Neural cell (in vitro differentiated cells): ENCODE measurements at regions not wholly inside any gene's neighbourhood (a gene's known extent, or its start where the extent isn't known, plus 50 kb on each side); places are given as distances from the start of the nearest gene placed in this dataset.

Source experiments
- CTCF ChIP-seq: fragments of 450-650 bp; IDR thresholded peaks from 2 replicates; pipeline ENCODE4 v1.5.1; 2014; ENCODE audit warnings: antibody characterized with exemption, mild to moderate bottlenecking, moderate library complexity; ENCODE audit not compliant: poor library complexity, severe bottlenecking
- EP300 ChIP-seq: fragments of 450-650 bp; conservative IDR thresholded peaks from 2 replicates; pipeline ENCODE4 v1.6.1; 2014; ENCODE audit warnings: antibody characterized with exemption, mild to moderate bottlenecking, moderate library complexity; ENCODE audit not compliant: poor library complexity, severe bottlenecking
- POLR2AphosphoS5 ChIP-seq: IDR thresholded peaks from 2 replicates; pipeline ENCODE4 v1.6.1; 2012
- REST ChIP-seq: IDR thresholded peaks from 2 replicates; pipeline ENCODE4 v1.6.1; 2012; ENCODE audit warnings: borderline replicate concordance
- TAF1 ChIP-seq: IDR thresholded peaks from 2 replicates; pipeline ENCODE4 v1.6.1; 2012; ENCODE audit warnings: low read depth

GRCh38 chr9:34830068-34830467, 120.1 kb upstream of the CCL21 start:
- TF ChIP-seq POLR2AphosphoS5 (no peak), CTCF (no peak), EP300 (no peak), REST (no peak), TAF1 (no peak)
